HG03442 (cell line): ENCODE measurements at regions not wholly inside any gene's neighbourhood (a gene's known extent, or its start where the extent isn't known, plus 50 kb on each side); places are given as distances from the start of the nearest gene placed in this dataset.

Experiments
- ATAC-seq: cut with Tn5 transposase; IDR thresholded peaks from one replicate; pipeline ENCODE4 v1.9.1; 2021; ENCODE audit warnings: mild to moderate bottlenecking, moderate library complexity; ENCODE audit not compliant: unreplicated experiment

- ATAC-seq = no peak
Measured at GRCh38 chr13:30359991-30360390, 52.6 kb upstream of the KATNAL1 start.

GRCh38 chr13:30360586-30360985, 53.2 kb upstream of the KATNAL1 start:
- no peak for ATAC-seq

- ATAC-seq = no peak
Measured at GRCh38 chr13:30362005-30362788, 54.8 kb upstream of the KATNAL1 start.

- no peak for ATAC-seq
Measured at GRCh38 chr13:30362869-30363268, 55.5 kb upstream of the KATNAL1 start.

GRCh38 chr13:30363725-30364124, 56.4 kb upstream of the KATNAL1 start:
- ATAC-seq = no peak

GRCh38 chr13:30364133-30364532, 56.8 kb upstream of the KATNAL1 start:
- no peak for ATAC-seq

- no peak for ATAC-seq
Measured at GRCh38 chr13:30364876-30365275, 57.4 kb upstream of the UBE2L5 start.

- ATAC-seq = no peak
Measured at GRCh38 chr13:30366088-30366487, 56.2 kb upstream of the UBE2L5 start.

GRCh38 chr13:30367296-30367695, 55.0 kb upstream of the UBE2L5 start:
- no peak for ATAC-seq

- no peak for ATAC-seq
Measured at GRCh38 chr13:30370146-30370545, 52.1 kb upstream of the UBE2L5 start.

GRCh38 chr13:30370916-30371521, 51.3 kb upstream of the UBE2L5 start:
- ATAC-seq = no peak

- peak; percentile 69 for ATAC-seq
Measured at GRCh38 chr13:30371649-30372265, 50.5 kb upstream of the UBE2L5 start.
